ENCODE measurements at regions not wholly inside any gene's neighbourhood (a gene's known extent, or its start where the extent isn't known, plus 50 kb on each side); places are given as distances from the start of the nearest gene placed in this dataset.

- Histone ChIP-seq H3K36me3 (replicated peaks in 1 of 2; ENCODE audit: insufficient read depth in 1 of 2, low read depth in 2 of 2) (no peaks in the 10 kb centered on the region), H3K27me3 (no peaks in the 10 kb centered on the region), H3K27ac (no peak overlapping the region), H3K4me1 (no peaks in the 10 kb centered on the region), H3K9me3 (no peaks in the 10 kb centered on the region), H3K4me3 (no peak overlapping the region)
- DNase-seq (no peak), ATAC-seq (no peak)
- intact Hi-C loops (cut with DNase I): no loop called here
- TF ChIP-seq CTCF (IDR thresholded peaks at IDR 0.05): no peak
- no peak for TF ChIP-seq POLR2A (IDR thresholded peaks at IDR 0.05)
- WGBS, 2 donors: 29 to 50% methylated on average over 2 of the region's 2 CpGs
Measured at GRCh38 chr16:59124056-59124455, 389.9 kb upstream of the GOT2 start.

- H3K36me3 ChIP-seq (replicated peaks in 1 of 2; ENCODE audit: insufficient read depth in 1 of 2, low read depth in 2 of 2): no peaks in the 10 kb centered on the region
- 19 to 31% methylated on average over 1 of the region's 1 CpG for WGBS, 2 donors
- no peaks in the 10 kb centered on the region for H3K27me3 ChIP-seq
- no peaks in the 10 kb centered on the region for H3K4me1 ChIP-seq
- H3K9me3 ChIP-seq: no peaks in the 10 kb centered on the region
- TF ChIP-seq POLR2A (IDR thresholded peaks at IDR 0.05) (no peak), CTCF (IDR thresholded peaks at IDR 0.05) (no peak)
- no peak overlapping the region for H3K27ac ChIP-seq
- intact Hi-C loops (cut with DNase I): no loop called here
- DNase-seq: no peak
- no peak for ATAC-seq
- no peak overlapping the region for H3K4me3 ChIP-seq
Measured at GRCh38 chr16:59123479-59123878, 389.4 kb upstream of the GOT2 start.

GRCh38 chr16:59122262-59122537, 388.1 kb upstream of the GOT2 start:
- Histone ChIP-seq H3K27ac (no peak overlapping the region), H3K4me1 (no peaks in the 10 kb centered on the region), H3K4me3 (no peak overlapping the region), H3K36me3 (replicated peaks in 1 of 2; ENCODE audit: insufficient read depth in 1 of 2, low read depth in 2 of 2) (no peaks in the 10 kb centered on the region), H3K9me3 (no peaks in the 10 kb centered on the region), H3K27me3 (no peaks in the 10 kb centered on the region)
- DNase-seq: no peak
- TF ChIP-seq CTCF (IDR thresholded peaks at IDR 0.05) (no peak), POLR2A (IDR thresholded peaks at IDR 0.05) (no peak)
- intact Hi-C loops (cut with DNase I): no loop called here
- WGBS, 2 donors: 39 to 42% methylated on average over 2 of the region's 2 CpGs
- ATAC-seq: no peak

- no peak overlapping the region for H3K27ac ChIP-seq
- H3K36me3 ChIP-seq (replicated peaks in 1 of 2; ENCODE audit: insufficient read depth in 1 of 2, low read depth in 2 of 2): no peaks in the 10 kb centered on the region
- no peaks in the 10 kb centered on the region for H3K4me1 ChIP-seq
- no peak overlapping the region for H3K4me3 ChIP-seq
- no peaks in the 10 kb centered on the region for H3K9me3 ChIP-seq
- DNase-seq (no peak), ATAC-seq (no peak)
- intact Hi-C loops (cut with DNase I): no loop called here
- TF ChIP-seq CTCF (IDR thresholded peaks at IDR 0.05) (no peak), POLR2A (IDR thresholded peaks at IDR 0.05) (no peak)
- no peaks in the 10 kb centered on the region for H3K27me3 ChIP-seq
Measured at GRCh38 chr16:59121411-59122261, 387.5 kb upstream of the GOT2 start.

GRCh38 chr16:59116744-59117143, 382.6 kb upstream of the GOT2 start:
- no peak for ATAC-seq
- intact Hi-C loops (cut with DNase I): no loop called here
- no peaks in the 10 kb centered on the region for H3K9me3 ChIP-seq
- DNase-seq: no peak
- H3K4me3 ChIP-seq: no peak overlapping the region
- no peaks in the 10 kb centered on the region for H3K36me3 ChIP-seq (replicated peaks in 1 of 2; ENCODE audit: insufficient read depth in 1 of 2, low read depth in 2 of 2)
- no peaks in the 10 kb centered on the region for H3K4me1 ChIP-seq
- H3K27ac ChIP-seq: no peak overlapping the region
- WGBS, 2 donors: 20 to 47% methylated on average over 2 of the region's 2 CpGs
- TF ChIP-seq CTCF (IDR thresholded peaks at IDR 0.05) (no peak), POLR2A (IDR thresholded peaks at IDR 0.05) (no peak)
- no peaks in the 10 kb centered on the region for H3K27me3 ChIP-seq
